WTC11 (cell line): ENCODE measurements at regions not wholly inside any gene's neighbourhood (a gene's known extent, or its start where the extent isn't known, plus 50 kb on each side); places are given as distances from the start of the nearest gene placed in this dataset.

Experiments used
- ATAC-seq: fragments of 200-7000 bp; cut with Tn5 transposase; 2 replicates; pipeline ENCODE4 v1.10.0; 2021; ENCODE audit warnings: mild to moderate bottlenecking, moderate library complexity
- CTCF ChIA-PET: fragments of 300-600 bp; sonication (Branson Sonifier 250); formaldehyde crosslinking; loops from one replicate; lab custom pipeline; 2021; ENCODE audit warnings: antibody characterized with exemption; lab: Charles Lee
- POLR2A ChIA-PET: fragments of 350-600 bp; sonication (Branson Sonifier 250); formaldehyde crosslinking; loops from one replicate; lab custom pipeline; 2021; ENCODE audit warnings: antibody characterized with exemption; lab: Charles Lee
- DNase-seq: peaks from one replicate; pipeline ENCODE4 v3.0.0; 2021; ENCODE audit warnings: low spot score
- H3K27ac Mint-ChIP-seq: 2 replicates; pipeline ENCODE4 v1.8.0; 2021; ENCODE audit warnings: mixed read lengths
- H3K27me3 Mint-ChIP-seq: 2 replicates; pipeline ENCODE4 v1.8.0; 2021; ENCODE audit warnings: low read depth, mild to moderate bottlenecking, moderate library complexity, mixed read lengths
- H3K36me3 Mint-ChIP-seq: 2 replicates; pipeline ENCODE4 v1.8.0; 2021; ENCODE audit warnings: mixed read lengths
- H3K4me1 Mint-ChIP-seq: 2 replicates; pipeline ENCODE4 v1.8.0; 2022; ENCODE audit warnings: mixed read lengths
- H3K4me3 Mint-ChIP-seq: 2 replicates; pipeline ENCODE4 v1.8.0; 2021; ENCODE audit warnings: mild to moderate bottlenecking, moderate library complexity, mixed read lengths
- H3K9me3 Mint-ChIP-seq: 2 replicates; pipeline ENCODE4 v1.8.0; 2021; ENCODE audit warnings: mixed read lengths
- CREM ChIP-seq: sonication (generic); formaldehyde crosslinking; IDR thresholded peaks from 2 replicates; pipeline ENCODE4 v1.8.1; 2022; ENCODE audit warnings: mild to moderate bottlenecking, missing genetic modification reagents, moderate library complexity
- FOXK1 ChIP-seq: sonication (generic); formaldehyde crosslinking; IDR thresholded peaks from 2 replicates; pipeline ENCODE4 v1.8.0; 2022; ENCODE audit warnings: mild to moderate bottlenecking, moderate library complexity, missing genetic modification reagents
- FOXP4 ChIP-seq: sonication (generic); formaldehyde crosslinking; IDR thresholded peaks from 2 replicates; pipeline ENCODE4 v1.8.0; 2022; ENCODE audit warnings: mild to moderate bottlenecking, missing genetic modification reagents
- IRF1 ChIP-seq: sonication (generic); formaldehyde crosslinking; IDR thresholded peaks from 2 replicates; pipeline ENCODE4 v1.8.0; 2023; ENCODE audit warnings: missing genetic modification reagents
- JAZF1 ChIP-seq: fragments of 250-450 bp; sonication (Bioruptor Pico); IDR thresholded peaks from 2 replicates; pipeline ENCODE4 v1.9.0; 2021; ENCODE audit warnings: moderate library complexity, mild to moderate bottlenecking, inconsistent platforms
- JUN ChIP-seq: sonication (generic); formaldehyde crosslinking; IDR thresholded peaks from 2 replicates; pipeline ENCODE4 v1.8.0; 2023; ENCODE audit warnings: mild to moderate bottlenecking, missing genetic modification reagents
- NR3C1 ChIP-seq: sonication (generic); formaldehyde crosslinking; conservative IDR thresholded peaks from 2 replicates; pipeline ENCODE4 v1.8.1; 2023; ENCODE audit warnings: low read depth, mild to moderate bottlenecking, missing genetic modification reagents
- OVOL2 ChIP-seq: fragments of 250-450 bp; sonication (Bioruptor Pico); IDR thresholded peaks from 2 replicates; pipeline ENCODE4 v1.9.0; 2021; ENCODE audit warnings: mild to moderate bottlenecking, borderline replicate concordance
- PRRX2 ChIP-seq: fragments of 250-450 bp; sonication (Bioruptor Pico); IDR thresholded peaks from 2 replicates; pipeline ENCODE4 v1.8.0; 2021; ENCODE audit warnings: mild to moderate bottlenecking
- RELA ChIP-seq: sonication (generic); formaldehyde crosslinking; IDR thresholded peaks from 2 replicates; pipeline ENCODE4 v1.8.1; 2022; ENCODE audit warnings: missing genetic modification reagents, mild to moderate bottlenecking, borderline replicate concordance
- RORB ChIP-seq: fragments of 250-450 bp; sonication (Bioruptor Pico); IDR thresholded peaks from 2 replicates; pipeline ENCODE4 v1.9.0; 2021; ENCODE audit warnings: mild to moderate bottlenecking
- TCF7 ChIP-seq: sonication (generic); formaldehyde crosslinking; IDR thresholded peaks from 2 replicates; pipeline ENCODE4 v1.8.0; 2022; ENCODE audit warnings: mild to moderate bottlenecking, low read depth, missing genetic modification reagents, moderate library complexity
- TP53 ChIP-seq: sonication (generic); formaldehyde crosslinking; IDR thresholded peaks from 2 replicates; pipeline ENCODE4 v1.8.1; 2023; ENCODE audit warnings: mild to moderate bottlenecking, missing genetic modification reagents
- USF1 ChIP-seq: sonication (generic); formaldehyde crosslinking; IDR thresholded peaks from 2 replicates; pipeline ENCODE4 v1.8.0; 2022; ENCODE audit warnings: mild to moderate bottlenecking, missing genetic modification reagents
- ZBTB21 ChIP-seq: sonication (generic); formaldehyde crosslinking; IDR thresholded peaks from 2 replicates; pipeline ENCODE4 v1.8.1; 2023; ENCODE audit warnings: mild to moderate bottlenecking, missing genetic modification reagents, borderline replicate concordance
- ZNF138 ChIP-seq: sonication (generic); formaldehyde crosslinking; conservative IDR thresholded peaks from 2 replicates; pipeline ENCODE4 v1.8.1; 2022; ENCODE audit warnings: mild to moderate bottlenecking, moderate library complexity, missing genetic modification reagents
- ZNF425 ChIP-seq: fragments of 250-450 bp; sonication (Bioruptor Pico); conservative IDR thresholded peaks from 2 replicates; pipeline ENCODE4 v1.9.0; 2021; ENCODE audit warnings: mild to moderate bottlenecking
- TF ChIP-seq, protein P1 (sequence below): fragments of 250-450 bp; sonication (Bioruptor Pico); IDR thresholded peaks from 2 replicates; pipeline ENCODE4 v1.8.0; 2021; ENCODE audit warnings: mild to moderate bottlenecking
- TF ChIP-seq, protein P2 (sequence below): sonication (generic); formaldehyde crosslinking; IDR thresholded peaks from 2 replicates; pipeline ENCODE4 v1.8.1; 2023; ENCODE audit warnings: mild to moderate bottlenecking, missing genetic modification reagents
- TF ChIP-seq, protein P3 (sequence below): sonication (generic); formaldehyde crosslinking; IDR thresholded peaks from 2 replicates; pipeline ENCODE4 v1.8.1; 2022; ENCODE audit warnings: mild to moderate bottlenecking, missing genetic modification reagents, moderate library complexity, borderline replicate concordance
- TF ChIP-seq, protein P4 (sequence below): fragments of 250-450 bp; sonication (Bioruptor Pico); IDR thresholded peaks from 2 replicates; pipeline ENCODE4 v1.9.0; 2021; ENCODE audit warnings: mild to moderate bottlenecking
- TF ChIP-seq, protein P5 (sequence below): fragments of 250-450 bp; sonication (Bioruptor Pico); IDR thresholded peaks from 2 replicates; pipeline ENCODE4 v1.9.0; 2021; ENCODE audit warnings: moderate library complexity, mild to moderate bottlenecking, inconsistent platforms, borderline replicate concordance

GRCh38 chr6:165181951-165182414 lies 127.4 kb downstream of the C6orf118 start:
- TF ChIP-seq CREM (CRISPR knock-in tag) (no peak), OVOL2 (CRISPR knock-in tag) (no peak), JAZF1 (CRISPR knock-in tag) (no peak)
- TF ChIP-seq, protein P1, sequence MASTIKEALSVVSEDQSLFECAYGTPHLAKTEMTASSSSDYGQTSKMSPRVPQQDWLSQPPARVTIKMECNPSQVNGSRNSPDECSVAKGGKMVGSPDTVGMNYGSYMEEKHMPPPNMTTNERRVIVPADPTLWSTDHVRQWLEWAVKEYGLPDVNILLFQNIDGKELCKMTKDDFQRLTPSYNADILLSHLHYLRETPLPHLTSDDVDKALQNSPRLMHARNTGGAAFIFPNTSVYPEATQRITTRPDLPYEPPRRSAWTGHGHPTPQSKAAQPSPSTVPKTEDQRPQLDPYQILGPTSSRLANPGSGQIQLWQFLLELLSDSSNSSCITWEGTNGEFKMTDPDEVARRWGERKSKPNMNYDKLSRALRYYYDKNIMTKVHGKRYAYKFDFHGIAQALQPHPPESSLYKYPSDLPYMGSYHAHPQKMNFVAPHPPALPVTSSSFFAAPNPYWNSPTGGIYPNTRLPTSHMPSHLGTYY (CRISPR knock-in tag): no peak
- DNase-seq: no peak

GRCh38 chr6:165178056-165178455 lies 131.3 kb downstream of the C6orf118 start:
- TF ChIP-seq TCF7 (CRISPR knock-in tag) (no peak), JUN (no peak), OVOL2 (CRISPR knock-in tag) (no peak), FOXK1 (CRISPR knock-in tag) (no peak), USF1 (CRISPR knock-in tag) (no peak), PRRX2 (CRISPR knock-in tag) (no peak), FOXP4 (CRISPR knock-in tag) (no peak), TP53 (no peak), RELA (no peak)
- TF ChIP-seq, protein P2, sequence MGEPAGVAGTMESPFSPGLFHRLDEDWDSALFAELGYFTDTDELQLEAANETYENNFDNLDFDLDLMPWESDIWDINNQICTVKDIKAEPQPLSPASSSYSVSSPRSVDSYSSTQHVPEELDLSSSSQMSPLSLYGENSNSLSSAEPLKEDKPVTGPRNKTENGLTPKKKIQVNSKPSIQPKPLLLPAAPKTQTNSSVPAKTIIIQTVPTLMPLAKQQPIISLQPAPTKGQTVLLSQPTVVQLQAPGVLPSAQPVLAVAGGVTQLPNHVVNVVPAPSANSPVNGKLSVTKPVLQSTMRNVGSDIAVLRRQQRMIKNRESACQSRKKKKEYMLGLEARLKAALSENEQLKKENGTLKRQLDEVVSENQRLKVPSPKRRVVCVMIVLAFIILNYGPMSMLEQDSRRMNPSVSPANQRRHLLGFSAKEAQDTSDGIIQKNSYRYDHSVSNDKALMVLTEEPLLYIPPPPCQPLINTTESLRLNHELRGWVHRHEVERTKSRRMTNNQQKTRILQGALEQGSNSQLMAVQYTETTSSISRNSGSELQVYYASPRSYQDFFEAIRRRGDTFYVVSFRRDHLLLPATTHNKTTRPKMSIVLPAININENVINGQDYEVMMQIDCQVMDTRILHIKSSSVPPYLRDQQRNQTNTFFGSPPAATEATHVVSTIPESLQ (CRISPR knock-in tag): no peak
- TF ChIP-seq, protein P3, sequence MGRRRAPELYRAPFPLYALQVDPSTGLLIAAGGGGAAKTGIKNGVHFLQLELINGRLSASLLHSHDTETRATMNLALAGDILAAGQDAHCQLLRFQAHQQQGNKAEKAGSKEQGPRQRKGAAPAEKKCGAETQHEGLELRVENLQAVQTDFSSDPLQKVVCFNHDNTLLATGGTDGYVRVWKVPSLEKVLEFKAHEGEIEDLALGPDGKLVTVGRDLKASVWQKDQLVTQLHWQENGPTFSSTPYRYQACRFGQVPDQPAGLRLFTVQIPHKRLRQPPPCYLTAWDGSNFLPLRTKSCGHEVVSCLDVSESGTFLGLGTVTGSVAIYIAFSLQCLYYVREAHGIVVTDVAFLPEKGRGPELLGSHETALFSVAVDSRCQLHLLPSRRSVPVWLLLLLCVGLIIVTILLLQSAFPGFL: no peak
- TF ChIP-seq, protein P4, sequence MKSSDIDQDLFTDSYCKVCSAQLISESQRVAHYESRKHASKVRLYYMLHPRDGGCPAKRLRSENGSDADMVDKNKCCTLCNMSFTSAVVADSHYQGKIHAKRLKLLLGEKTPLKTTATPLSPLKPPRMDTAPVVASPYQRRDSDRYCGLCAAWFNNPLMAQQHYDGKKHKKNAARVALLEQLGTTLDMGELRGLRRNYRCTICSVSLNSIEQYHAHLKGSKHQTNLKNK (CRISPR knock-in tag): no peak
- Mint-ChIP-seq H3K27me3 (no peaks in the 10 kb centered on the region), H3K4me1 (no peaks in the 10 kb centered on the region), H3K9me3 (peaks cover 27% of the 10 kb centered on the region), H3K36me3 (peaks cover 7% of the 10 kb centered on the region; the same call in 1 of the 2 replicates), H3K4me3 (no peak overlapping the region), H3K27ac (no peak overlapping the region)
- DNase-seq: no peak
- CTCF ChIA-PET: no interaction called here
- POLR2A ChIA-PET: no interaction called here
- ATAC-seq: no peak

More at GRCh38 chr6:165181951-165182414, 127.4 kb downstream of the C6orf118 start:
- POLR2A ChIA-PET: no interaction called here
- CTCF ChIA-PET: no interaction called here
- no peaks in the 10 kb centered on the region for H3K4me1 Mint-ChIP-seq
- H3K4me3 Mint-ChIP-seq: no peak overlapping the region
- H3K36me3 Mint-ChIP-seq: peaks cover 7% of the 10 kb centered on the region; the same call in 1 of the 2 replicates
- H3K9me3 Mint-ChIP-seq: peaks cover 18% of the 10 kb centered on the region
- H3K27me3 Mint-ChIP-seq: no peaks in the 10 kb centered on the region
- no peak for ATAC-seq
- H3K27ac Mint-ChIP-seq: no peak overlapping the region

- Mint-ChIP-seq H3K27ac (no peak overlapping the region), H3K36me3 (no peaks in the 10 kb centered on the region), H3K27me3 (no peaks in the 10 kb centered on the region), H3K4me3 (no peak overlapping the region), H3K9me3 (peaks cover 9% of the 10 kb centered on the region), H3K4me1 (no peaks in the 10 kb centered on the region)
- CTCF ChIA-PET: no interaction called here
- POLR2A ChIA-PET: no interaction called here
- no peak for DNase-seq
- no peak for ATAC-seq
- no peak for TF ChIP-seq RORB (CRISPR knock-in tag)
- TF ChIP-seq IRF1 (CRISPR knock-in tag): no peak
- TF ChIP-seq ZNF138: no peak
- no peak for TF ChIP-seq TP53
- TF ChIP-seq NR3C1 (CRISPR knock-in tag): no peak
- TF ChIP-seq ZBTB21 (CRISPR knock-in tag): no peak
- TF ChIP-seq, protein P5, sequence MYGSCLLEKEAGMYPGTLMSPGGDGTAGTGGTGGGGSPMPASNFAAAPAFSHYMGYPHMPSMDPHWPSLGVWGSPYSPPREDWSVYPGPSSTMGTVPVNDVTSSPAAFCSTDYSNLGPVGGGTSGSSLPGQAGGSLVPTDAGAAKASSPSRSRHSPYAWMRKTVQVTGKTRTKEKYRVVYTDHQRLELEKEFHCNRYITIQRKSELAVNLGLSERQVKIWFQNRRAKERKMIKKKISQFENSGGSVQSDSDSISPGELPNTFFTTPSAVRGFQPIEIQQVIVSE (CRISPR knock-in tag): no peak
- TF ChIP-seq ZNF425 (CRISPR knock-in tag): no peak
Measured at GRCh38 chr6:165173484-165173883, 135.9 kb downstream of the C6orf118 start.
